Right cardiac atrium (tissue), 5 donors: ENCODE measurements at regions not wholly inside any gene's neighbourhood (a gene's known extent, or its start where the extent isn't known, plus 50 kb on each side); places are given as distances from the start of the nearest gene placed in this dataset.
A peak's percentile ranks its signal among the peaks of the same experiment; 100 is the strongest.
"Not testable (repeated sequence)": the region's sequence is repeated elsewhere in the genome, so short reads cannot be mapped to it uniquely, and the experiment has no call there.

Source experiments
- ATAC-seq, 2 donors: fragments of 200-7000 bp; cut with Tn5 transposase; one replicate each; pipeline versions ENCODE4 v1.8.0 to v1.9.1; 2020; ENCODE audit warnings: moderate library complexity in 2 of 2, mild to moderate bottlenecking in 1 of 2
- DNase-seq, 3 donors: peaks; one replicate each; pipeline ENCODE4 v3.0.0-alpha.2; 2020
- H3K27ac ChIP-seq: one replicate; pipeline ENCODE4 v1.5.1; 2013; ENCODE audit warnings: mild to moderate bottlenecking, low read length, control low read depth, moderate library complexity
- H3K27me3 ChIP-seq: one replicate; pipeline ENCODE4 v1.6.1; 2013; ENCODE audit not compliant: control insufficient read depth, insufficient read depth
- H3K4me1 ChIP-seq: one replicate; pipeline ENCODE4 v1.6.1; 2013; ENCODE audit warnings: low read length; ENCODE audit not compliant: control insufficient read depth, insufficient read depth
- H3K4me3 ChIP-seq: one replicate; pipeline ENCODE4 v1.5.1; 2013; ENCODE audit warnings: low read length, control low read depth
- H3K9me3 ChIP-seq: one replicate; pipeline ENCODE4 v1.6.1; 2013; ENCODE audit warnings: low read length; ENCODE audit not compliant: control insufficient read depth
- WGBS: extraction: QIAGEN DNeasy Blood & Tissue Kit; methylation state at CpG from one replicate; pipeline ENCODE4 v1.1.7; 2013; 5-methylcytosine and 5-hydroxymethylcytosine counted together
- intact Hi-C, 4 donors: fragments of 100-400 bp; cut with DNase I; formaldehyde crosslinking; loops; one replicate each; pipeline versions ENCODE4 v1.11.0 to v1.14.0; 2022 to 2023
- donor health status: healthy with polysubstance abuse.
- donor health status: DM: no; HTN: yes; CAD: no.
- donor health status: DM: no; HTN: no; CAD: no.
- donor health status: DM: no; HTN: yes; CAD: no; lungs with severe emphysema.
- donor health status: DM: yes; HTN: yes; CAD: no.

GRCh38 chr2:49318531-49318930 is 164.2 kb upstream of the FSHR start:
- DNase-seq (no peak), ATAC-seq (no peak)
- WGBS, result 78% methylated on average over 1 of the region's 1 CpG
- no peak overlapping the region for H3K27ac ChIP-seq
- H3K4me3 ChIP-seq, result no peak overlapping the region
- intact Hi-C loops, result no loop called here
- no peaks in the 10 kb centered on the region for H3K9me3 ChIP-seq
- no peaks in the 10 kb centered on the region for H3K27me3 ChIP-seq
- no peaks in the 10 kb centered on the region for H3K4me1 ChIP-seq

- H3K9me3 ChIP-seq, result no peaks in the 10 kb centered on the region
- intact Hi-C loops, result no loop called here
- H3K27ac ChIP-seq, result no peak overlapping the region
These were observed 155.1 kb upstream of the FSHR start for GRCh38 chr2:49309461-49309860.

GRCh38 chr2:49306925-49307324 is 152.6 kb upstream of the FSHR start:
- Histone ChIP-seq H3K4me3 (no peak overlapping the region), H3K27me3 (no peaks in the 10 kb centered on the region), H3K4me1 (no peaks in the 10 kb centered on the region), H3K27ac (no peak overlapping the region), H3K9me3 (no peaks in the 10 kb centered on the region)
- ATAC-seq (no peak), DNase-seq (no peak)
- intact Hi-C loops, result no loop called here
- 60% methylated on average over 3 of the region's 3 CpGs for WGBS

More at GRCh38 chr2:49309461-49309860, 155.1 kb upstream of the FSHR start:
- ATAC-seq (no peak), DNase-seq (no peak)
- no peaks in the 10 kb centered on the region for H3K4me1 ChIP-seq
- 66% methylated on average over 3 of the region's 3 CpGs for WGBS
- no peak overlapping the region for H3K4me3 ChIP-seq
- no peaks in the 10 kb centered on the region for H3K27me3 ChIP-seq

GRCh38 chr2:49298693-49299092 is 144.4 kb upstream of the FSHR start:
- 75% methylated on average over 5 of the region's 5 CpGs for WGBS
- peak in 1 of 3 donors; percentile 34 for DNase-seq
- H3K4me3 ChIP-seq, ATAC-seq, H3K4me1 ChIP-seq, H3K27ac ChIP-seq, intact Hi-C loops, H3K27me3 ChIP-seq, H3K9me3 ChIP-seq: not testable (repeated sequence)

GRCh38 chr2:49298230-49298629 is 143.9 kb upstream of the FSHR start:
- intact Hi-C loops, result no loop called here
- H3K9me3 ChIP-seq, result no peaks in the 10 kb centered on the region
- WGBS, result 85% methylated on average over 7 of the region's 7 CpGs
- H3K4me1 ChIP-seq, result no peaks in the 10 kb centered on the region
- DNase-seq (no peak), ATAC-seq (no peak)
- no peaks in the 10 kb centered on the region for H3K27me3 ChIP-seq
- no peak overlapping the region for H3K27ac ChIP-seq
- no peak overlapping the region for H3K4me3 ChIP-seq

- Histone ChIP-seq H3K27ac (peak overlapping the region; percentile 67), H3K27me3 (no peaks in the 10 kb centered on the region), H3K4me3 (no peak overlapping the region), H3K4me1 (no peaks in the 10 kb centered on the region), H3K9me3 (no peaks in the 10 kb centered on the region)
- DNase-seq, result no peak
- 60% methylated on average over 6 of the region's 6 CpGs for whole genome bisulfite sequencing
- intact Hi-C loops, result no loop called here
- ATAC-seq, result peak in 1 of 2 donors; percentile 71
These were observed 142.0 kb upstream of the FSHR start for GRCh38 chr2:49296107-49296867.

- no peaks in the 10 kb centered on the region for H3K4me1 ChIP-seq
- intact Hi-C loops, result no loop called here
- no peaks in the 10 kb centered on the region for H3K9me3 ChIP-seq
- no peak overlapping the region for H3K4me3 ChIP-seq
- DNase-seq, result no peak
- H3K27ac ChIP-seq, result no peak overlapping the region
- ATAC-seq, result no peak
- H3K27me3 ChIP-seq, result no peaks in the 10 kb centered on the region
These were observed 139.9 kb upstream of the FSHR start for GRCh38 chr2:49294225-49294624.

- ATAC-seq (no peak), DNase-seq (no peak)
- Histone ChIP-seq H3K4me1 (no peaks in the 10 kb centered on the region), H3K9me3 (no peaks in the 10 kb centered on the region), H3K27me3 (no peaks in the 10 kb centered on the region), H3K4me3 (no peak overlapping the region), H3K27ac (no peak overlapping the region)
- 62% methylated on average over 3 of the region's 3 CpGs for WGBS
- intact Hi-C loops, result no loop called here
These were observed 137.3 kb upstream of the FSHR start for GRCh38 chr2:49291619-49292018.

GRCh38 chr2:49289711-49290110 is 135.4 kb upstream of the FSHR start:
- Histone ChIP-seq H3K27ac (no peak overlapping the region), H3K4me1 (no peaks in the 10 kb centered on the region), H3K27me3 (no peaks in the 10 kb centered on the region), H3K9me3 (no peaks in the 10 kb centered on the region), H3K4me3 (no peak overlapping the region)
- intact Hi-C loops, result no loop called here
- no peak for DNase-seq
- ATAC-seq, result no peak
- WGBS, result 89% methylated on average over 2 of the region's 2 CpGs

- no peak overlapping the region for H3K27ac ChIP-seq
- DNase-seq, result no peak
- no peaks in the 10 kb centered on the region for H3K4me1 ChIP-seq
- no peaks in the 10 kb centered on the region for H3K27me3 ChIP-seq
- 27% methylated on average over 2 of the region's 2 CpGs for WGBS
- no peaks in the 10 kb centered on the region for H3K9me3 ChIP-seq
- H3K4me3 ChIP-seq, result no peak overlapping the region
- intact Hi-C loops, result no loop called here
- no peak for ATAC-seq
These were observed 134.8 kb upstream of the FSHR start for GRCh38 chr2:49288902-49289700.

GRCh38 chr2:49288113-49288705 is 133.9 kb upstream of the FSHR start:
- no peak for DNase-seq
- 53% methylated on average over 3 of the region's 3 CpGs for WGBS
- no peak overlapping the region for H3K4me3 ChIP-seq
- no peaks in the 10 kb centered on the region for H3K27me3 ChIP-seq
- H3K27ac ChIP-seq, result peak overlapping the region; percentile 62
- peak; percentile 73 to 86 for ATAC-seq
- no peaks in the 10 kb centered on the region for H3K9me3 ChIP-seq
- H3K4me1 ChIP-seq, result no peaks in the 10 kb centered on the region
- intact Hi-C loops, result no loop called here
